ENCODE measurements at regions not wholly inside any gene's neighbourhood (a gene's known extent, or its start where the extent isn't known, plus 50 kb on each side); places are given as distances from the start of the nearest gene placed in this dataset.

DNA sequence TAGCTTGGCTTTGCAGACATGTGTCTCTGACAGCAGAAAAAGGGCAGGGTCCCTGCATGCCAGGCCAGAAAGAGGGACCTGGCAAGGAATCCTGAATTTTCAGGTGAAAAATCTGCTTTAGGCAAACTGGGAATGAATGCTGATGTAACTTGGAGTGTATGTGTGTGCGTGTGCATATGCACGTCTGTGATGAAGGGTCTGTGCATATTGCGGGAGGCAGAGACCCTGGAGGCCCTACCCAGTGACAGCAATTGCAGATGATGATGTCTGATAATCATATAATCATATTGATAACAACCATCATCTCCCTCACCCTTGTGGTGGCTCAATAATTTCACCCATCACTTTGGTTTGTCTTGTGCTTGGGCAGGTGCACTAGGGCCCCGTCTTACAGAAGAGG, 80.7 kb upstream of the SDK2 start:
- no peak for DNase-seq

DNA sequence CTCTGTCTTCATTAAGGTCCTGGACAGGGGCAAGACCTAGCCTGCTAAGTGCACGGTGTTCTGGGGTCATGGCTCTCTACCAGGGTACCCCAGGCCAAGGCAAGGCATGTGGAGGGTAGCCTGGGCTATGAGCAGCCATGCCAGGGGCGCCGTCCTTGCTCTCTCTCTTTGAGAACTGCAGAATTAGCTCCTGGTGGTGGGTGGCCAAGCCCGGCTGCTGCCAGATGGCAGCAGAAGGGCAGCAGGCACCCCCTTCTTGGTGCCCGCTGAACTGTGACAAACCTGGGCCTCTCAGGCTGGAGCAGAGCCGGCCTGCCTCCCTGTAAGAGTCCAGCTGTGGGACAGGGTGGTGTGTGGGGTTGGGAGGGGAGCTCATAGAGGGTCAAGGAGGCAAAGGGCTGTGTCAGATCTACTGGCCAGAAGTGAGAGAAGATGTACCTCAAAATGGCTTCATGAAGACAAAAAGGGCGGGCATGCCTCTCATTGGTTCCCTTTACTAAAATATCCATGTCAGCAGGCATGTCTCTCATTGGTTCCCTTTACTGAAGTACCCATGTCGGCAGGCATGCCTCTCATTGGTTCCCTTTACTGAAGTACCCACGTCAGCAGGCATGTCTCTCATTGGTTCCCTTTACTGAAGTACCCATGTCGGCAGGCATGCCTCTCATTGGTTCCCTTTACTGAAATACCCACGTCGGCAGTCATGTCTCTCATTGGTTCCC, 81.7 kb upstream of the SDK2 start:
- no peak for DNase-seq

DNA sequence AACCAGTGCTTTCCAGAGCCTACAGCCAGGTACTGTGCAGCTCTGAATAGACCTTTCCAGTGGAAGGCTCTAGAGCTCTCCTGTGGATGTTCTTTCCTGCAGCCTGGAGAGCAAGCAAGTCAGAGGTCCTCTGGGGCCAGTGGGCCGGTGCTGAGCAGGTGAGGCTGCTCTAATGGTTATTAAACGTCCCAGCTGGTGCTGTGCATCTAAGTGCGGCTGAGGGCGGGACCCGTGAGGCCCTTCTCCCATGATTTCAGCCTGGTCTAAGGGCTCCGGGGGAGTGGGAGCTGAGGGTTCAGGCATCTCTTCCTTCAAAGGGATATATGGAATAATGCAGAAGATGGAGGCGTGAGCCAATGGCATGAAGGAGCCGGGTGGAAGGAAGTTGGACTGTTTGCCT, 83.7 kb upstream of the SDK2 start:
- DNase-seq, result no peak

DNA sequence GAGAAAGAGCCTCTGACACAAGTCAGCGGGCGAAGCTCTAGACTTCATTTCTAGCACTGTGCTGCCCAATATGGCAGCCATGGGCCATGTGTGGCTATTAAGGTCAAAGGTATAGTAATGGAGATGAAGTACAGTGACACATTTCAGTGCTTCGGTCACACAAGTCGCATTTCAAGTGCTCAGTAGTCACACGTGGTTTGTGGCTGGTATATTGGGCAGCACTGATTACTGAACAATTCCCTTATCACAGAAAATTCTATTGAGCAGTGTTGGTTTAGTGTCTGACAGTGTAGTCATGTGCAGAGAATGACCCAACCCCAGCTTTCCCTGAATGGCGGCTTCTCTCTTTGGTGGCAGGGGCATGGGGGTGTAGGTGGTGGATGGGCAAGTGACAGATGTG, 84.9 kb upstream of the SDK2 start:
- DNase-seq, result no peak

DNA sequence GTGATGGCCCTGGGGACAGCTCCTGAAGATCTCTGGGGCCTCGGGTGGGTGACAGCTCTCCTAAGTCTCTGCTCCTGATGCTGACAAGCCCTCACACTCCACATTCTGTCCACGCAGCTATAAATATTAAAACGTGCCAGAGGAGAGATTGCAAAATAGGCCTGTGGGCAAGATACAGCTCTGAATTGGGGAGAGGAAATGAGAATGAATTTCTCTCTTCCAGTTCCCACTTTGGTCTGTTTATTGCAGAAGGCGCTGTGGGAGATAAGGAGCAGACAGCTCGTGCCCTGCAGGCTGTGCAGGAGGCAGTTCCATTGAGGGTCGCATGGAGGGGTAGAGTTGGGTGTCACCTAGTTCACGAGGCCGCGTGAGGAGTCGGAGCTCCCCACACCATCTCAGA, 87.5 kb upstream of the SDK2 start:
- DNase-seq, result no peak

DNA sequence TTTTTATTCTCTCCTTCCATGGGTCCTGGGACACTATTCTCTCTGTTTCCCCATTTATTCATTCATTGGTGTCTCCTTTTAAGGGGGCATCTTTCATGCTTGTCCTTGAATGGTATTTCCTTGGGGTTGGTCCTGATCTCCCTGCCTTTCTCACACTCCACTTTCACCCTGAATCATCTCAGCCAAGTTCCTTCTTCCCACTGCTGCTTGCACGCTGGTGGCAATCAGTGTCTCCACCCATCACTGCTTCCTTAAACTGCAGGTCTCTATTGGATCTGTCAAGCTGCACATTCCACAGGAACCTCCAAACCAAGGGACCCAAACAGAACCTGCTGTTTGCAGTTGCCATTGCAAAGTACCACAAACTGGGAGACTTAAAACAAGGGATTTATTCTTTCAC, 89.3 kb upstream of the SDK2 start:
- DNase-seq, result no peak

DNA sequence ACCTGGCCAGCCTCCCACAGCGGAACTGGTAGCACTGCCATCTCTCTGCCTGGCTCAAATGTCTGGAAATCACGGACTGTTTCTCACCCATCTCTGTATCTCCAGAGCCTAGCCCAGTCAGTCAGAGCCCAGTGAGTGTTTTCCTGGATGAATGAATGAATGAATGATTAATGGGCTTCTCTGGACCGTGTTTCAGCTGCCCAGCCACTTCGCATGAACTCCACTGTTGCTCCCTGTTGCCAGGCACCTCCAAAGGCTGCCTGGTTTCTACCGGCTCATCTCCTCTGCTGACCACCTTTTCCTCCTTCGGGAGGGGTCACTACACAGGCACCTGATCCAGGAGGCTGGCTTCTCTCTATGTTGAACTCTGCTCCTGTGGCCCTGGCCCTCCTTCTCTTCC, 91.0 kb upstream of the SDK2 start:
- DNase-seq, result no peak

DNA sequence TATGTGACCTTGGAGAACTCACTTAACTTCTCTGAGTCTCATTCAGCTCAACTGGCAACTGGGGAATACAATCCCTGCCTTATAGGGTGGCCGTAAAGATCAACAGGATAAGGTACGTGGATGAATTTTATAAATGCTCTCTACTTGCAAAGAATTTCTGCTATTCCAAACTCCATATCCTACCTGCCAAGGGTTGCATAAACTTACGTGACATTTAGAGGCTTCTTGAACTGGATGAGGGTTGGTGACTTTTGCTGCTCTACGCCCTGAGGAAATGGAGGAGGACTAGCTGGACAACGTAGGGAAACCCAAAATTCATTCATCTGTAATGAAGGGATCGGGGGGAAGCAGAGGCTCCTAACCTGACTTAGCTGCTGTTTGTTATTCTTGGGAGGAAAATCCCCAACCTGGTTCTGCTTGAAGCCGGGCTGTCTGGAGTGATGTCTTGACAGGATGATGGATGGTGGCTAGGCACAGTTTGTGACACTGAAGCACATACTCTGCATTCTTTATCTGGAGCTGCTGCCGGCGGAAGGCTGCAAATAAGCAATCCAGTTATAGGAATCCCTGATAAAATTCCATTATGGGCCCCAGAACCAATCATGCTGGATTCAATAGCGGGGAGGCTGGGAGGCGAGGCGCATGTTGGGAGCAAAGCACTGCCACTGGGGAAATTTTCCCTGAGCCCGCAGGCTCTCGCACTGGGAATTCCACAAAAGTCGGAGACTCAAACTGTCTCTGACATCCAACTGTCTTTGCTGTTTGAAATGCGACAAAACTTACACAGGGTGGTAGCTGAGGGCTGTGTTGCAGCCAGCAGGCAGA, 94.7 kb upstream of the SDK2 start:
- no peak for DNase-seq

DNA sequence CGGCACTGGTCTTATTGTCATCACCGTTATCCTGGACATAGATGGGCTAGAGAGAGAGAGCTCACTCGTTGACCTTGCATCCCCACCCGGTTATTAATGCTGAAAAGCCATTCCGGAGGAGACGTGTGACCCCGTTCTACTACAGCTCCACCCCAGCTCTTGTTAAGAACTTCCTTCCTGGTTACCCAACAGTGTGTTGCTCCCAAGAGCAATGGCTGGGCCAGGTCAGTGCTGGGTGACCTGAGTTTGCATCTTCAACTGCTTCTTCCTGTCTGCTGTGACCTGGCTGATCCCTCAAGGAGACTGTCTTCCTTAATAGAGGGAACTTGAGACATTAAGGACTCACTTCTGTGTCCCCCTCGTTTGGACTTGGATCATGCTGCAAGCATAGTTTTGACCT, 96.1 kb upstream of the SDK2 start:
- DNase-seq, result no peak

DNA sequence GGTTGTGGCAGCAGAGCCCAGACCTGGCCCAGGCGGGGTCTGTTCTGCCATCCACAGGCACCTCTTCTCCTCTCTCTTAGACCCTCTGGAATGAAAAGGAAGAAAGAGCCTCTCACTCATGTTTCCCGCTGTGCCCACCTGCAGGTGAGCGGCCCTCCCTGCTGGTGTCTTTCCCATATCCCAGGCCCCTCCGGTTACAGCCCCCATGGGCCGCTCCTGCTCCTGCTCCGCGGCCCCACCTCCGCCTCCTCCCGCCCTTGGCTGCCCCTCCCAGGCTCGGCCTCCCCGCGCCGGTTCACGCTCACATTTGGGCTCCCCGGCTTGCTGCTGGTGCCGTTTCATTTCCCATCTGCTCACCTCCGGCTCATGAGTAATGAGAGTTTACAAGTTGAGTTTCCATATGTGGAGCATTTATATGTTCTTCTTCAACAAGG, 98.7 kb upstream of the SDK2 start:
- no peak for DNase-seq

DNA sequence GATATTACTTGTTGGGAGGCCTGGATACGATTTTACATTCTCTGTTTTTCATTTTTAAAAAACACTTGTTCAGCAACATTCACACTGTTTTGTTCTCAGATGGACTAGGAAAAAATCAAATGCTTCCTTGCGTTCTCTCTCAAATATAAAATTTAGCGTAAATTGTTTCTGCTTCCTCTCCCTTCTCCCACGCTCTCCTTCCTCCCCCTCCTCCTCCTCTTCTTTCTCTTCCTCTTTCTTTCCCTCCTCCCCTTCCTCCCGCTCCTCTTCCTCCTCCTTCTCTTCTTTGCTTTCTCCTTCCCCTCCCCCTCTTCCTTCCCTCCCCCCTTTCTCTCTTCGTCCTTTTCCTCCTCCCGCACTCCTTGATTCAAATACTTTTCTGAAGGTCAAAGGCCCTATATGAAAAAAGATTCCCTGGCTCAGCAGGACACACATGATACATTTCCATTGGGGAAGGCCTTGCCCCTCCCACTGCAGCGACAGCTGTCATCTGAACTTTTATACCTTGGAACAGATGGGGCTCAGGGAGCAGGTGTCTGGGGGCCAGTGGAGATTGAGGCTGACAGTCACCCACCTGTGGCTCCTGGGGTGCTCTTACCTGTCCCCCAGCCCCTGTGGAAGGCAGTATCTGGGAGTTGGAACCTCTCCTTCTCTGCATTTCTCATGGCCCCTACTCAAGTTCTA, 99.4 kb upstream of the SDK2 start:
- no peak for DNase-seq

DNA sequence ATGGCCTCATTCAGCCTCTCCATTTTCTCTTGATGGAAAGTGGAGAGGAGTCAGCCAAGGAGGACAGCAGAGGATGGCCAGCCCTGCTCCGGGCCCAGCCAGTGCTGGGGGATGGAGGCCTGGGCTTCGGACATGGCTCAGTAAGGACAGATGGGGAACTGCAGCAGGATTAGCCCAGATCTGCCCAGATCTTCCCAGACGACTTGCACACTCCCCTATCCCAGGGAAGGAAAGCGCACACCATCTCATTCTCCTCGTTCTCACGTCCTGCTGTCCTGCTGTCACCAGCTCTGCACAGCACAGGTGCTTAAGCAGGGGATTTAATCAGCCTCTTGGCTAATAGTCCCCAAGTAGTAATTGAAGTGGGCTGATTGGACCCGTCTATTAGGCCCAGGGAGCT, 100.2 kb upstream of the SDK2 start:
- DNase-seq, result no peak

DNA sequence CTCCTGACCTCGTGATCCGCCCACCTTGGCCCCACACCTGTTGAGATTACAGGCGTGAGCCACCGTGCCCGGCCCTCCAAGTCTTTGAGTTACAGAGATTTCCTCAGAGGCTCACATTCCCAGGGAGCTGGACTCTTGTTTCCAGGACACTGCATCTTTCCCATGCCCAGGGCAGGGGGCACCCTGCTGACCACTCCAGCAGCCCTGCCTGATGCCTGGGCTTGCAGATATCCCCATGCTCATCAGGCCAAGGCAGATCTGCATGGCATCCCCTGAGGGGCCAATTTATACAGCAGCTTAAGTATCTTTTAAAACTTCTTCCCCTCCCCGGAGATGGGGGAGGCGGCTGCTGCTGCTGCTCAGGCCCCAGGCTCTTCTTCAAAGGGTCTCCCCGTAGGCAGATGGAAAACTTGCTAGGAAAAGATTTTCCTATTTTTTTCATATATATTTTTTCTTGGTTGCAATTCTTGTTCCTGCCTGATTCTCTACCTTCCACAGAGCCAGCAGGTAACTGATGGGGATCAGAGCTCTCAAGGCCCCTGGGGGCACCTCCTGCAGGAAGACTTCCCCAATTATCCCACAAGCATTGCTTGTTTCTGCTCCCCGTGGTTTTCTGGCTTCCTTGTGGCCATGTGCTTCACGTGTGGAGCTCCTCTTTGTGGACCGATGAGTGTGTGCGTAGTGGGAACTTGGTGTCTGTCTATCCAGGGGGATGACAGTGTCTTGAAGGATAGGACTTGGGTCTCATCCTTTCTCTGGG, 102.2 kb upstream of the SDK2 start:
- DNase-seq, result no peak

DNA sequence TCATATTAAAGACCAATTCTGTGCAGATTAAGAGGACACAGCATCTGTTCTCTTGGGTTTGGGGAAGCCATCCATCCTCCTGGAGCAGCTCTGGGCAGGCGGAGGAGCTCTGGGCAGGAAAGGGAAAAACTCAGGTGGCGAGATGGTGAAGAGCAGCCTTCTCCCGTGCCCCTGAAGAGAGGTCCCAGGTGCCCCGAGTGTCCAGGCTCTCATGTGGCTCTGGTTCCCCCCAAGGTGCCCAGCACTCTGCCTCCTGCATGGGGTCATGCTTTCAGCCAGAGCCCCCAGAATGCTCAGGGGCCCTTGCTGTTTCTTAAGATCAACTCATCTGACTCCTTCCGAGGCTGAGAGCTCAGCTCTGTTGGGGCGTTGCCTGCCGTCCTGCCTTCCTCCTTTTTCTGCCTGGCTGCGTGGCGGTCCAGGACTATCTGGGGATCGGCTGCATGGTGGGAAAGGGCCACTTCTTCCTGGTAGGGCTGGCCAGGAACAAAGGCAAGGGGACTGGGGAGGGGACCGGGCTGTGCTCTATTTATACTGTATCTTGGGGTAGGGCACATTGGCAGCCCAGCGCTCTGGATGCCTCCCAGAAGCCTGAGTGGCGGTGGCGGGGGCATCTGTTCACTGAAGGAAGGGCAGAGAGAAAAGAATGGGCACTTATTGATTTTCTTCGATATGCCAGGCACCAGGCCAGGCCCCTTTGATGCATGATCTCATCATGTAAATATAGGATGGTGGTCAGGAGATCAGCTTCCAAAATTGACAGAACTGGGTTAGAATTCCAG, 103.2 kb upstream of the SDK2 start:
- DNase-seq, result no peak

DNA sequence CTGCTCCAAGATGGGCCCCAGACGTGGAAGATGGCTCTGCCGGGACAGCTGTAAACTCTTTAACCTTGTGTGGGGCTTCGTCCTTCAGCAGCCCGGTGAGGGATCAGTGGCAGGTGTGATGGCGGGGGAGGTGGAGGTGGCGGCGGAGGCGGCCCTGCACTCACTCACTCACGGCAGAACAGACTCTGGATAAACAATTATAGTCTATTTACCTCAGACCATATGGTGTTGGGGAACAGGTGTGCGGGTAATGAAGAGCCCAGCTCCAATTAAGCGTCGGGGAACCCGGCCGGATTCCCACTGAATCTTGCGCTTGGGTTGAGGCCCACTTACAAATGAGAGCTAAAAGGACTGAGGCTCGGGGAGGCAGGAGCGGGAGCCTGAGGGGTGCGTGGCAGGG, 104.3 kb upstream of the SDK2 start:
- no peak for DNase-seq

DNA sequence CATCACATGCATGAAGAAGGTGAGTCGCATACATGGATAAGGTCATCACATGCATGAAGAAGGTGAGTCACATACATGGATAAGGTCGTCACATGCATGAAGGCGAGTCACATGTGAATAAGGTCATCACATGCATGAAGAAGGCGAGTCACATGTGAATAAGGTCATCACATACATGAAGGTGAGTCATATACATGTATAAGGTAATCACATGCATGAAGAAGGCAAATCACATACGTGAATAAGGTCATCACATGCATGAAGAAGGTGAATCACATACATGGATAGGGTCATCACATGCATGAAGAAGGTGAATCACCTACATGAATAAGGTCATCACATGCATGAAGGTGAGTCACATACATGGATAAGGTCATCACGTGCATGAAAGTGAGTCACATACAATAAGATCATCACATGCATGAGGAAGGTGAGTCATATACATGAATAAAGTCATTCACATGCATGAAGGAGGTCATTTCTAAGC, 105.1 kb upstream of the SDK2 start:
- no peak for DNase-seq

DNA sequence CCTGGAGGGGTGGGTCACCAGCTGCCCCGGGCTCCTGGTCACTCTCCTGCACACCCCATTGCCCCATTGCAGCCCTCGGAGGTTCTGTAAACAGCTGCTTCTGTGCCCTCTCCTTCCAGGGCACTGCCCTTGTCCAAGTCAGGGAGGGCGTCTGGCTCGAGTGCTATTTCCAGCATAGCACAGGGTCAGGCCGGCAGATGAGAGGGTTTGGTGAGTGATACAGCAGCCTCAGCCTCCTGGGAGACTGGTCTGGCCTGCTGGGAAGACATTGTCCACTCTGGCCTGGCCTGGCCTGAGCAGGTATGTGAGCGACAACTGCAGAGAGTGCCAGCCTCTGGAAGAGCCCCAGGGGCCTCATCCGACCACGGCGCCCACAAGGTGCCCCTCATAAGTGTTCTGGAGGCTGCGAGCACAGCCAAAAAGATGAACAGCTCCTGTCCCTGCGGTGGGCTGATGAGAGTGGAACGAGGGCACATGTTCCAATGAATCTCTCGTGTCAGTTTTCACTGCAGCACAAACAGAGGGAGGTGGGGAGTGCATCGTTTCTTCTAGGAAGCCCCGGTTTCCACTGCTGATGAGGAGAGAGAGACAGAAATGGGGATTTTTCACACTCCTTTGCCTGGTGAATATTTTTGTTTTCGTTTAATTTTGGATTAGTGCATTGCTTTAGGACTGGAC, 105.8 kb upstream of the SDK2 start:
- DNase-seq, result no peak

DNA sequence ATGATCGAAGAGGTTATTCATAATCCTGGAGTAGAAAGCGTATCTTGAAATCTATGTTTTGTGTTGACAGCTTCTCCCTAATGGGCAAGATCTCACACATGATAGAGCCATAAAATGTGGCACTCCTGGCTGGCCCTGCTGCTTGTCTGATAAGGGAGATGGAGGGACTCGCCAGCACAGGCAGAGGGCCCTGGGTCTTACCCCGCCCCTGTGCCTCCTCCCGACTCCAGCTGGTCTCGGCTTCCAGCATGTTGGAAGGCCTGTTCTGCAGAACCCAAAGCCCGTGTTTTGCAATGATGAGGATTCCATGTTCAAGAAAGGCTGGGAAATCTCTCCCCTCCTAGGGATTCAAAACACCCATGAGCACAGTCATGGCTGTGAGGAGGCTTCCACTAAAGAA, 106.7 kb upstream of the SDK2 start:
- no peak for DNase-seq

DNA sequence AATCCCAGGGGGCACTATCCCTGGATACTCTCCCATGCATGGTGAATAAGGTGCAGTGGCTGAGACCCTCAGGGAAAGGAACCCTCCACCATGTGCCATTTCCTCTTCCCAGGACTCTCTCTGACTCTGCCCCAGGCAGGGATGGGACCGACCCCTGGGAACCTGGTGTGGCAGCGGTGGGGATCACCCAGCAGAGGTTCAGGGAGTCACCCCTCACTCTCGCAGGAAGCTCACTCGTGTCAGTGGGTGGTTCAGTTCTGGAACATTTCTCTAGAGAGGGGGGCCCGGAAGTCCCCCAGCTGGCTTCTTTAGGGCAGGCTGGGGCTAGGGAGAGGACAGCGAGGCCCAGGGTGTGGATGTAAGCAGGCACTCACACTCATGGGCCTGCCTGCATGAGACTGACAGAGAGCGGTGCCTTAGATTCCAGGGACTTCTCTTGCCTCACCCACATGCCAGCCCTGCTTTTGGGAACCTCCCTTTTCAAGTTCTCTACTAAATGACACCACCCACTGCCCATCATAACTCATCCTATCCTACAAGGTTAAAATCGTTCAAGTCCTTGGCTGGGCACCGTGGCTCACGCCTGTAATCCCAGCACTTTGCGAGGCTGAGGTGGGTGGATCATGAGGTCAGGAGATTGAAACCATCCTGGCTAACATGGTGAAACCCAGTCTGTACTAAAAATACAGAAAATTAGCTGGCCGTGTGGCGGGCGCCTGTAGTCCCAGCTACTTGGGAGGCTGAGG, 109.7 kb upstream of the SDK2 start:
- no peak for DNase-seq

DNA sequence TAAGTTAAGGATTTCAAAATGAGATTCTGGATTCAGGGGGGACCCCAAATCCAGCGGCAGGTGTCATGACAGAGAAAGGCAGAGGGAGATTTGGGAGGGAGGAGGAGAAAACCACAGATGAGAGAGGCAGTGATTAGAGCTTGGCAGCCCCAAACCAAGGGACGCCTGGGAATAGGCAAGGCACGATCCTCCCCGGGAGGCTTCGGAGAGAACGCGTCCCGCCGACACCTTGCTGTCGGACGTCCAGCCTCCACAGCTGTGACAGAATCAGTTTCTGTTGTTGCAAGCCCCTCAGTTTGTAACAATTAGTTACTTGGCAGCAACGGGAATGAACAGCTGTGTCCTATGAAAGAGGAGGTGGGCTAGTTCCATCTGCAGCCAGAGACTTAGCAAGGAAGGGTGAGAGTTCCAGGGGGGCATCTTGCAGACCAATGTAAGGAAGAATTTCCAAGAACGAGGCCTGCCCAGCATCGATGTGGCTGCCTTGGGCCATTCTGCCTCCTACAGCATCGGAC, 110.7 kb upstream of the SDK2 start:
- DNase-seq, result no peak

DNA sequence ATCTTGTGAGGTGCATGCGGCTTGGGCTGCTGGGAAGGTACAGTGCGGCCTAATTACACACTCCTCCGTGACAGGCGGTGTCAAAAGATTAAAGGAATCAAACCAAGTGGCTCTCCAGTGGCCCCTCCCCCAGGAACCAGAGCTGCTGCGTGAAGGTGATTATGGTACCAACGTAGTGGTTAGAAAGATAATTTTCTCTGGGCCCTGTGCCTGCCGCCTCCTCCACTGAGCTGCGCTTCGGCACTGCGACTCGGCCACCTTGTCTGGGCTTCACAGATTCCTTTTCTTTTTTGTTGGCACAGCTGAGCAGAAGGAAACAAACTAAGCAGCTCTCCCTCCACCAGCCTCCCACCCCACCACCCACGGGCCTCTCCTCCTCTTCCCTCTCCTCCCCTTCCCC, 113.2 kb upstream of the SDK2 start:
- DNase-seq, result no peak
